ENCODE measurements at regions not wholly inside any gene's neighbourhood (a gene's known extent, or its start where the extent isn't known, plus 50 kb on each side); places are given as distances from the start of the nearest gene placed in this dataset.

DNA sequence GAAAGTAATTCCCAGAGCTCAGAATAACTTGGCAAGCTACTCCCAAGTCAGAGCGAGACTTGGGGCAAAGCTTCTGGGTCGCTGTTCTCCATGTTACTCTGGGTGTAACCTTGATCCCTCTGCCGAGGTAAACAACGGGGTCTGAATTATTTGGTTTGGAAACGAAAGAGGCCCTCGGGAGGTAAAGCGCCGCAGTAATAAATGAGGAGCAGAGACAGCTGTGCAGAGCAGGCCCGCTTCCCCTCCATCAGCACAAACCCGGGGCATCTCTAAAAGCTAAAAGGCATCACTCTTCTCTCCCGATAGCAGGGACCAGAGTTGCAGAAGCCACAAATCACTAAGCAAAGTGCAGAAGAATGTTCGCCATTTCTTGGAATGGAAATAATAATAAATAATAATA, 561.5 kb downstream of the BCOR start:
- no peak for DNase-seq
- no peak overlapping the region for H3K27ac ChIP-seq
- WGBS, 2 donors = 73% methylated on average over 10 to 12 of the region's 12 CpGs
- H3K27me3 ChIP-seq = no peaks in the 10 kb centered on the region
- intact Hi-C loops (cut with DNase I) = no loop called here
- no peaks in the 10 kb centered on the region for H3K9me3 ChIP-seq
- no peak for TF ChIP-seq POLR2A (IDR thresholded peaks at IDR 0.05)
- TF ChIP-seq, protein P1, sequence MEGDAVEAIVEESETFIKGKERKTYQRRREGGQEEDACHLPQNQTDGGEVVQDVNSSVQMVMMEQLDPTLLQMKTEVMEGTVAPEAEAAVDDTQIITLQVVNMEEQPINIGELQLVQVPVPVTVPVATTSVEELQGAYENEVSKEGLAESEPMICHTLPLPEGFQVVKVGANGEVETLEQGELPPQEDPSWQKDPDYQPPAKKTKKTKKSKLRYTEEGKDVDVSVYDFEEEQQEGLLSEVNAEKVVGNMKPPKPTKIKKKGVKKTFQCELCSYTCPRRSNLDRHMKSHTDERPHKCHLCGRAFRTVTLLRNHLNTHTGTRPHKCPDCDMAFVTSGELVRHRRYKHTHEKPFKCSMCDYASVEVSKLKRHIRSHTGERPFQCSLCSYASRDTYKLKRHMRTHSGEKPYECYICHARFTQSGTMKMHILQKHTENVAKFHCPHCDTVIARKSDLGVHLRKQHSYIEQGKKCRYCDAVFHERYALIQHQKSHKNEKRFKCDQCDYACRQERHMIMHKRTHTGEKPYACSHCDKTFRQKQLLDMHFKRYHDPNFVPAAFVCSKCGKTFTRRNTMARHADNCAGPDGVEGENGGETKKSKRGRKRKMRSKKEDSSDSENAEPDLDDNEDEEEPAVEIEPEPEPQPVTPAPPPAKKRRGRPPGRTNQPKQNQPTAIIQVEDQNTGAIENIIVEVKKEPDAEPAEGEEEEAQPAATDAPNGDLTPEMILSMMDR (IDR thresholded peaks at IDR 0.05) = no peak
- no peaks in the 10 kb centered on the region for H3K36me3 ChIP-seq
- no peak overlapping the region for H3K4me3 ChIP-seq (replicated peaks in 1 of 3)
- H3K4me1 ChIP-seq = no peaks in the 10 kb centered on the region

DNA sequence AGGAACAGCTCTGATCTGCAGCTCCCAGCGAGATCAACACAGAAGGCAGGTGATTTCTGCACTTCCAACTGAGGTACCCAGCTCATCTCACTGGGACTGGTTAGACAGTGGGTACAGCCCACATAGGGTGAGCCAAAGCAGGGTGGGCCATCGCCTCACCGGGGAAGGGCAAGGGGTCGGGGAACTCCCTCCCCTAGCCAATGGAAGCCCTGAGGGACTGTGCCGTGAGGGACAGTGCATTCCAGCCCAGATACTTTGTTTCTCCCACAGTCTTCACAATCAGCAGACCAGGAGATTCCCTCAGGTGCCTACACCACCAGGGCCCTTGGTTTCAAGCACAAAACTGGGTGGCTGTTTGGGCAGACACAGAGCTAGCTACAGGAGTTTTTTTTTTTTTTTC, 555.9 kb downstream of the BCOR start:
- intact Hi-C loops (cut with DNase I) = no loop called here

DNA sequence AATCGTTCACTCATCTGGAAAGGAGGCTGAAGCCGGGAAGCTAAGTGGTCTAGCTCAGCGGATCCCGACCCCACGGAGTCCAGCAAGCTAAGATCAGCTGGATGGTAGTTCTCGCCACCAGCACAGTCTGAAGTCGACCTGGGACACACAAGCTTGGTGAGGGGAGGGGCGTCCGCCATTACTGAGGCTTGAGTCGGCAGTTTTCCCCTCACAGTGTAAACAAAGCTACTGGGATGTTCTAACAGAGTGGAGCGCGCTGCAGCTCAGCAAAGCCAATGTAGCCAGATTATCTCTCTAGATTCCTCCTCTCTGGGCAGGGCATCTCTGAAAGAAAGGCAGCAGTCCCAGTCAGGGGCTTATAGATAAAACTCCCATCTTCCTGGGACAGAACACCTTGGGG, 555.4 kb downstream of the BCOR start:
- H3K4me1 ChIP-seq = peaks cover 0 to 4% of the 10 kb centered on the region in 2 donors
- intact Hi-C loops (cut with DNase I) = no loop called here
- H3K27me3 ChIP-seq = no peaks in the 10 kb centered on the region
- no peaks in the 10 kb centered on the region for H3K9me3 ChIP-seq
- no peak for TF ChIP-seq POLR2A (IDR thresholded peaks at IDR 0.05)
- TF ChIP-seq, protein P1 (IDR thresholded peaks at IDR 0.05) = no peak
- DNase-seq = peak; percentile 40 to 47
- H3K4me3 ChIP-seq (replicated peaks in 1 of 3) = no peak overlapping the region
- no peaks in the 10 kb centered on the region for H3K36me3 ChIP-seq
- WGBS, 2 donors = 33 to 57% methylated on average over 5 to 12 of the region's 12 CpGs
- no peak overlapping the region for H3K27ac ChIP-seq

More for the DNA sequence above, 555.9 kb downstream of the BCOR start:
- TF ChIP-seq, protein P1 (IDR thresholded peaks at IDR 0.05) = no peak
- no peak for TF ChIP-seq POLR2A (IDR thresholded peaks at IDR 0.05)
- Histone ChIP-seq H3K4me3 (replicated peaks in 1 of 3) (no peak overlapping the region), H3K27me3 (no peaks in the 10 kb centered on the region), H3K4me1 (peaks cover 0 to 4% of the 10 kb centered on the region in 2 donors), H3K9me3 (no peaks in the 10 kb centered on the region), H3K27ac (no peak overlapping the region), H3K36me3 (no peaks in the 10 kb centered on the region)
- no peak for DNase-seq
- WGBS, 2 donors = 54% methylated on average over 3 of the region's 5 CpGs; no CpG with 5 or more reads in 1 of the 2 donors

DNA sequence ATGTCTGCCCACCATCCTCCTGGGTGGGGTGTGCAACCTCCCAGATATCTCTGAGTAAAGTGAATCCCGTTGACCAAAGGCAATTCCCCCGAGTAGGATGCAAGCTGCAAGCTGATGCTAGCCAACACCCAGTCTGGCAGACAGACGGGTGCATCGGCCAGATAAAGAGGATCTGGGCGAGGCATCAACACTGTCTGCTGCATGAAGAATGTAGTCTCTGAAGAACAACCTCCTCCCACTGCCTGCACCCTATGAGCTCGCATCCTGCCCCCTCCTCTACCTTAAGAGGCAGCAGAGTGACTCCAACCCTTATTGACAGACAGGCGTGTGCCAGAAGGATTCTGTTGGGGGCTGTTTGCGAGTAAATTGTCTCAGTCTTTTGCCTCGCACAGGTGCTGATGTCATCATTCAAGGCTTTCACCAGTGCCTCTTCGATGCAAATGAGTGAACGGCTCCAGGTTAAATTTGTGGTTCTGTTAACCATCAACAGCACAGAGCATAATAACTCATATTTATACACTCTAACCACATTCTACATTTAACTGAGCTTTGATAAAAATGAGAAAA, 546.9 kb downstream of the BCOR start:
- WGBS, 2 donors = 67 to 77% methylated on average over 9 to 11 of the region's 11 CpGs
- intact Hi-C loops (cut with DNase I) = no loop called here
- no peak for DNase-seq
- H3K36me3 ChIP-seq = no peaks in the 10 kb centered on the region
- H3K27ac ChIP-seq = no peak overlapping the region
- TF ChIP-seq POLR2A (IDR thresholded peaks at IDR 0.05) = no peak
- TF ChIP-seq, protein P1 (IDR thresholded peaks at IDR 0.05) = no peak
- H3K9me3 ChIP-seq = no peaks in the 10 kb centered on the region
- no peaks in the 10 kb centered on the region for H3K4me1 ChIP-seq
- H3K4me3 ChIP-seq (replicated peaks in 1 of 3) = no peak overlapping the region
- H3K27me3 ChIP-seq = no peaks in the 10 kb centered on the region

DNA sequence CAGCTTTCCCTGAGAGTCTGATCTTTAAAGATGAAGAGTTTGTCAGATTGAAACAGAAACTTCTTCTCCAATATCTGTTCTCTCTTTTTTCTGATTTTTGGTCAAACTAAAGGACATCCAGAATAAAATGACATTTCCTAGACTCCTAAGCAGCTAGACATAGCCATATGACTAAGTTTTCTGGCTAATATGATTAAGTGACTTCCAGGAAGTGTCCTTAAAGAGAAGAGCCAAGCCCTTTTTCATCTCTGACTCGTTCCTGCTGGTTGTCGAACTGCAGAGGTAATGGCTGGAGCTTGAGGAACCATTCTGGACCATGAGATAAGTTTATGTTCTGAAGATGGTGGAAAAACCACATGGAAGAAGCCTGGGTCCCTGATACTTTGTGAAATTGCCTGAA, 546.0 kb downstream of the BCOR start:
- 52 to 75% methylated on average over 2 of the region's 2 CpGs for WGBS, 2 donors
- Histone ChIP-seq H3K27ac (no peak overlapping the region), H3K27me3 (no peaks in the 10 kb centered on the region), H3K4me1 (no peaks in the 10 kb centered on the region), H3K36me3 (no peaks in the 10 kb centered on the region), H3K9me3 (no peaks in the 10 kb centered on the region), H3K4me3 (replicated peaks in 1 of 3) (no peak overlapping the region)
- intact Hi-C loops (cut with DNase I) = no loop called here
- TF ChIP-seq, protein P1 (IDR thresholded peaks at IDR 0.05) = no peak
- no peak for DNase-seq

Measured in thyroid gland (tissue), 4 donors.